Astrocyte (in vitro differentiated cells and primary cell): ENCODE measurements at regions not wholly inside any gene's neighbourhood (a gene's known extent, or its start where the extent isn't known, plus 50 kb on each side); places are given as distances from the start of the nearest gene placed in this dataset.

Source experiments
- DNase-seq: peaks from one replicate; pipeline ENCODE4 v3.0.0-alpha.2; 2010; ENCODE audit warnings: low read depth
- FAIRE-seq: peaks from 2 replicates; lab custom pipeline; 2011; peaks lifted over from hg19 to GRCh38; lab: Jason Lieb, UNC
- H2AFZ ChIP-seq: 2 replicates; pipeline ENCODE4 v1.6.0; 2012; ENCODE audit warnings: low read depth, low read length, inconsistent platforms
- H3K27ac ChIP-seq: 2 replicates; pipeline ENCODE4 v1.5.1; 2011; ENCODE audit warnings: low read depth, low read length, inconsistent platforms
- H3K27me3 ChIP-seq: 2 replicates; pipeline ENCODE4 v1.6.0; 2011; ENCODE audit warnings: low read length, inconsistent platforms; ENCODE audit not compliant: insufficient read depth
- H3K36me3 ChIP-seq: 2 replicates; pipeline ENCODE4 v1.5.1; 2011; ENCODE audit warnings: low read length, inconsistent platforms; ENCODE audit not compliant: insufficient read depth
- H3K4me1 ChIP-seq: 2 replicates; pipeline ENCODE4 v1.5.1; 2011; ENCODE audit warnings: low read length, inconsistent platforms; ENCODE audit not compliant: insufficient read depth
- H3K4me2 ChIP-seq: 2 replicates; pipeline ENCODE4 v1.6.0; 2012; ENCODE audit warnings: low read length, inconsistent platforms
- H3K4me3 ChIP-seq: 2 replicates; pipeline ENCODE4 v1.5.1; 2011; ENCODE audit warnings: low read depth, mild to moderate bottlenecking, low read length, inconsistent platforms; ENCODE audit not compliant: insufficient read depth
- H3K79me2 ChIP-seq: 2 replicates; pipeline ENCODE4 v1.6.0; 2012; ENCODE audit warnings: mild to moderate bottlenecking, low read length, inconsistent platforms; ENCODE audit not compliant: insufficient read depth
- H3K9ac ChIP-seq: 2 replicates; pipeline ENCODE4 v1.6.0; 2012; ENCODE audit warnings: mild to moderate bottlenecking, low read length, inconsistent platforms
- H3K9me3 ChIP-seq: 2 replicates; pipeline ENCODE4 v1.5.1; 2012; ENCODE audit warnings: low read depth, mild to moderate bottlenecking, low read length, inconsistent platforms; ENCODE audit not compliant: insufficient read depth
- H4K20me1 ChIP-seq: 2 replicates; pipeline ENCODE4 v1.6.0; 2012; ENCODE audit warnings: low read length, inconsistent platforms; ENCODE audit not compliant: insufficient read depth
- H3K27ac Mint-ChIP-seq: one replicate; pipeline ENCODE4 v1.8.0; 2021; ENCODE audit warnings: mild to moderate bottlenecking, mixed read lengths; ENCODE audit not compliant: unreplicated experiment
- H3K27me3 Mint-ChIP-seq: one replicate; pipeline ENCODE4 v1.8.0; 2021; ENCODE audit warnings: low read depth, mixed read lengths; ENCODE audit not compliant: unreplicated experiment
- H3K36me3 Mint-ChIP-seq: one replicate; pipeline ENCODE4 v1.8.0; 2021; ENCODE audit warnings: low read depth, mixed read lengths; ENCODE audit not compliant: unreplicated experiment
- H3K4me1 Mint-ChIP-seq: one replicate; pipeline ENCODE4 v1.8.0; 2021; ENCODE audit warnings: low read depth, mixed read lengths; ENCODE audit not compliant: unreplicated experiment
- H3K4me3 Mint-ChIP-seq: one replicate; pipeline ENCODE4 v1.8.0; 2021; ENCODE audit warnings: mild to moderate bottlenecking, moderate library complexity, mixed read lengths; ENCODE audit not compliant: unreplicated experiment
- H3K9me3 Mint-ChIP-seq: one replicate; pipeline ENCODE4 v1.8.0; 2021; ENCODE audit warnings: mild to moderate bottlenecking, mixed read lengths; ENCODE audit not compliant: unreplicated experiment
- EZH2 ChIP-seq: IDR thresholded peaks from 2 replicates; pipeline ENCODE4 v1.6.1; 2012; ENCODE audit warnings: mild to moderate bottlenecking, low read length, inconsistent platforms; ENCODE audit not compliant: insufficient read depth
- TF ChIP-seq, protein P1 (sequence below): IDR thresholded peaks from 2 replicates; pipeline ENCODE4 v1.5.1; 2011; ENCODE audit warnings: low read depth, mild to moderate bottlenecking, inconsistent platforms, low read length, moderate library complexity; ENCODE audit not compliant: insufficient read depth

DNA sequence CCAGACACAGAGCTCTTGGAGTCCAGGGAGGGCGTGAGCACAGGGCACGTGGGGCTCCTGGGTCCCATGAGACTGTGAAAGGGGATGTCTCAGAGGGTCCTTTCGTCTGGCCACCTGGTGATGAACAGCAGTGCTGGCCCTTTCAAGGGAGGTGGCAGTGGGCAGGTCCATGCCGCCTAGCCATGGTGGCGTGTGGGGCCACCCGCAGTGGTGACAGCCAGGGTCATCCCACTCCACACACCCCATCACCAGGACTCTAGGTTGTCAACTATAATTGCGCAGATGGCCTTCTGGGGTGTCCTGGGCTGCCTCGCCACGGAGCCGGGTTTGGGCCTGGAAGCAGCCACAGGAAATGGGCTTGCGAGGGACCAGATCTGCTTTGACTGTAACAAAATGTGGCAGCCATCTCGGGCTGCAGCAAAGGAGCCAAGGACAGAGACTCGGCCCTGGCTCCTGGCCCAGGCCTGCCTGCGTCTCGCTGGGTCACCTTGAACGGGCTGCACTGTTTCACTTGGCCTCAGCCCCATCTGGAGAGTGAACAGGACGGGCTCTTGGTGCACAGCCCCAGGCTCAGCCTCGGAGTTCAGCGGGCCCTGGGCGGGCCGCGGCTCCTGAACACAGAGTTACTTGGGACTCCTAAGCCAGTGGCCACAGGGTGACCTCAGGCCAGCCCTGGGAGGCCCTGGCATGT, 1350.5 kb downstream of the BRD1 start:
- FAIRE-seq: no peak
- Histone ChIP-seq H3K27me3 (no peaks in the 10 kb centered on the region), H3K4me3 (no peak overlapping the region), H3K36me3 (no peaks in the 10 kb centered on the region), H3K9me3 (no peaks in the 10 kb centered on the region), H3K27ac (no peak overlapping the region), H4K20me1 (no peaks in the 10 kb centered on the region), H2AFZ (no peak overlapping the region), H3K4me1 (no peaks in the 10 kb centered on the region), H3K4me2 (no peak overlapping the region), H3K9ac (no peak overlapping the region), H3K79me2 (no peaks in the 10 kb centered on the region)
- TF ChIP-seq, protein P1, sequence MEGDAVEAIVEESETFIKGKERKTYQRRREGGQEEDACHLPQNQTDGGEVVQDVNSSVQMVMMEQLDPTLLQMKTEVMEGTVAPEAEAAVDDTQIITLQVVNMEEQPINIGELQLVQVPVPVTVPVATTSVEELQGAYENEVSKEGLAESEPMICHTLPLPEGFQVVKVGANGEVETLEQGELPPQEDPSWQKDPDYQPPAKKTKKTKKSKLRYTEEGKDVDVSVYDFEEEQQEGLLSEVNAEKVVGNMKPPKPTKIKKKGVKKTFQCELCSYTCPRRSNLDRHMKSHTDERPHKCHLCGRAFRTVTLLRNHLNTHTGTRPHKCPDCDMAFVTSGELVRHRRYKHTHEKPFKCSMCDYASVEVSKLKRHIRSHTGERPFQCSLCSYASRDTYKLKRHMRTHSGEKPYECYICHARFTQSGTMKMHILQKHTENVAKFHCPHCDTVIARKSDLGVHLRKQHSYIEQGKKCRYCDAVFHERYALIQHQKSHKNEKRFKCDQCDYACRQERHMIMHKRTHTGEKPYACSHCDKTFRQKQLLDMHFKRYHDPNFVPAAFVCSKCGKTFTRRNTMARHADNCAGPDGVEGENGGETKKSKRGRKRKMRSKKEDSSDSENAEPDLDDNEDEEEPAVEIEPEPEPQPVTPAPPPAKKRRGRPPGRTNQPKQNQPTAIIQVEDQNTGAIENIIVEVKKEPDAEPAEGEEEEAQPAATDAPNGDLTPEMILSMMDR: no peak
- TF ChIP-seq EZH2: no peak
- no peak overlapping the region for H3K4me3 Mint-ChIP-seq
- H3K27ac Mint-ChIP-seq: no peak overlapping the region
- H3K36me3 Mint-ChIP-seq: no peaks in the 10 kb centered on the region
- H3K4me1 Mint-ChIP-seq: no peaks in the 10 kb centered on the region
- no peak for DNase-seq
- H3K27me3 Mint-ChIP-seq: peaks cover 4% of the 10 kb centered on the region
- H3K9me3 Mint-ChIP-seq: no peaks in the 10 kb centered on the region

DNA sequence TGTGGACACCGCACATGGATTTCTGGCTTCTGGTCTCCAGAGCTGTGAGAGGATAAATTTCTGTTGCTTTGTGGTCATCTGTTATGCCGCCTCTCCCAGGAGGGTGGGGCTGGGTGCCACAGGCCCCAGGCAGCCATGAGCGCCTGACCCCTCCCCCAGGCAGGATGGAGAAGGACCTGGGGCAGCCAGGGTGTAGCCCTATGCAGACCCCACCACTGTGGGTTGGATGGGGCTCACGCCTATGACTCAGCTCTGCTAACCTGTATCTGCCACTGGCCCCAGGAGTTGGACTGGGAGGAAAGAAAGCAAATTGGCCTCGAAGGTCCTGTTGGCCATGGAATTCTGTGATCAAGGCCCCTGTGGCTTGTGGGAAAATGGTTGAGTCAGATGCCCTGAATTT, 1351.1 kb downstream of the BRD1 start:
- H3K27ac ChIP-seq: no peak overlapping the region
- no peaks in the 10 kb centered on the region for H3K36me3 Mint-ChIP-seq
- H3K4me1 Mint-ChIP-seq: no peaks in the 10 kb centered on the region
- no peaks in the 10 kb centered on the region for H3K9me3 Mint-ChIP-seq
- no peaks in the 10 kb centered on the region for H4K20me1 ChIP-seq
- H3K27me3 Mint-ChIP-seq: peaks cover 4% of the 10 kb centered on the region
- H2AFZ ChIP-seq: no peak overlapping the region
- no peak overlapping the region for H3K4me3 ChIP-seq
- no peaks in the 10 kb centered on the region for H3K79me2 ChIP-seq
- DNase-seq (no peak), FAIRE-seq (no peak)
- H3K4me1 ChIP-seq: no peaks in the 10 kb centered on the region
- H3K36me3 ChIP-seq: no peaks in the 10 kb centered on the region
- no peak overlapping the region for H3K4me3 Mint-ChIP-seq
- no peaks in the 10 kb centered on the region for H3K9me3 ChIP-seq
- no peak overlapping the region for H3K4me2 ChIP-seq
- no peak overlapping the region for H3K27ac Mint-ChIP-seq
- no peaks in the 10 kb centered on the region for H3K27me3 ChIP-seq
- TF ChIP-seq, protein P1: no peak
- no peak for TF ChIP-seq EZH2
- H3K9ac ChIP-seq: no peak overlapping the region

DNA sequence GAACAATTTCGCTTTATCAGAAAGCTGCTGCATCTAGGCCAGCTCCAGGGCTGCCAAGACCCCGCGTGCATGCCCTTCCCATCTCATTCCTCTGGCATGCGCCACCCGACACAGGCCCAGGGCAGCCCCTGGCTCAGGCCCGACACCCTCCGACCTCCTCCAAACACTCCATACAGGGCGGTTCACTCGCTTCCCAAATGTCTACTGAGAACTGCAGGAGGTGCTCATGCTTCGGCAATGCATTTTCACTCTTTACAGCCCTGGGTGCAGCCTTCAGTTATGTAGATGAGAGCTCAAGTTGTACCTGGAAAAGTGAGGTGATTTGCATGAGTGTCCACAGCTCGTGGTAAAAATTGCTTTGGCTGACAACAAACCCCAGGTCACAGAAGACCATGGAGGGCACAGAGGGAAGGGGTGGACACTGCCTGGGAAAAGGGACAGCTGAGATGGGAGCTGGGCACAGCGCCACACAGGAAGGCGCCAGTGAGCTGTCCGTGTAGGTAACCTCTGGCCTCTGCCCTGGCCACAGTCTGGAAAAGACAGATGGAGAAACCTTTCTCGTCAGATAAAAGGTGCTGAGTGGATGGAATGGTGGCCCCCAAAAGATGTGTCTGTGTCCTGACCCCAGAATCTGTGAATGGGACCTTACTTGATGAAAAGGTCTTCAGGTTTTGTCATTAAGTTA, 1351.9 kb downstream of the BRD1 start:
- TF ChIP-seq EZH2: no peak
- H3K27ac Mint-ChIP-seq: no peak overlapping the region
- H3K4me2 ChIP-seq: no peak overlapping the region
- no peaks in the 10 kb centered on the region for H3K4me1 Mint-ChIP-seq
- no peaks in the 10 kb centered on the region for H3K36me3 Mint-ChIP-seq
- FAIRE-seq: no peak
- H3K27me3 Mint-ChIP-seq: peaks cover 4% of the 10 kb centered on the region
- H3K27ac ChIP-seq: no peak overlapping the region
- no peaks in the 10 kb centered on the region for H3K9me3 Mint-ChIP-seq
- H3K79me2 ChIP-seq: no peaks in the 10 kb centered on the region
- no peak overlapping the region for H3K9ac ChIP-seq
- H3K4me3 ChIP-seq: no peak overlapping the region
- no peaks in the 10 kb centered on the region for H3K4me1 ChIP-seq
- H2AFZ ChIP-seq: no peak overlapping the region
- no peaks in the 10 kb centered on the region for H4K20me1 ChIP-seq
- no peak for DNase-seq
- no peaks in the 10 kb centered on the region for H3K9me3 ChIP-seq
- no peaks in the 10 kb centered on the region for H3K36me3 ChIP-seq
- no peak overlapping the region for H3K4me3 Mint-ChIP-seq
- H3K27me3 ChIP-seq: no peaks in the 10 kb centered on the region
